RWPE2 (cell line): ENCODE measurements at regions not wholly inside any gene's neighbourhood (a gene's known extent, or its start where the extent isn't known, plus 50 kb on each side); places are given as distances from the start of the nearest gene placed in this dataset.
A peak's percentile ranks its signal among the peaks of the same experiment; 100 is the strongest.

Experiments used
- ATAC-seq: fragments of 200-7000 bp; cut with Tn5 transposase; 3 replicates; pipeline ENCODE4 v1.9.1; 2021; ENCODE audit warnings: low read depth
- DNase-seq: peaks from one replicate; pipeline ENCODE4 v3.0.0-alpha.2; 2020; ENCODE audit warnings: low spot score
- H3K27ac ChIP-seq: fragments of 450-650 bp; 2 replicates; pipeline ENCODE4 v1.5.1; 2017; ENCODE audit warnings: mild to moderate bottlenecking; ENCODE audit not compliant: poor library complexity, severe bottlenecking
- H3K27me3 ChIP-seq: fragments of 250-450 bp; sonication (Bioruptor Pico); 2 replicates; pipeline ENCODE4 v1.5.1; 2021; ENCODE audit warnings: mild to moderate bottlenecking, moderate library complexity; ENCODE audit not compliant: insufficient read depth, poor library complexity, severe bottlenecking
- H3K36me3 ChIP-seq: fragments of 250-450 bp; sonication (Bioruptor Pico); 2 replicates; pipeline ENCODE4 v1.5.1; 2020; ENCODE audit warnings: low read depth, mild to moderate bottlenecking, moderate library complexity
- H3K4me1 ChIP-seq: fragments of 250-450 bp; sonication (Bioruptor Pico); 2 replicates; pipeline ENCODE4 v1.5.1; 2021; ENCODE audit warnings: mild to moderate bottlenecking, moderate library complexity; ENCODE audit not compliant: insufficient read depth, poor library complexity, severe bottlenecking
- H3K4me3 ChIP-seq: fragments of 250-450 bp; sonication (Bioruptor Pico); 2 replicates; pipeline ENCODE4 v1.5.1; 2021; ENCODE audit warnings: mild to moderate bottlenecking, moderate library complexity; ENCODE audit not compliant: severe bottlenecking
- H3K9me3 ChIP-seq: fragments of 250-450 bp; sonication (Bioruptor Pico); 2 replicates; pipeline ENCODE4 v1.5.1; 2021; ENCODE audit warnings: mild to moderate bottlenecking, moderate library complexity; ENCODE audit not compliant: severe bottlenecking
- CTCF ChIP-seq: fragments of 450-650 bp; IDR thresholded peaks from one replicate; pipeline ENCODE4 v1.5.1; 2017; ENCODE audit warnings: mild to moderate bottlenecking, moderate library complexity; ENCODE audit not compliant: poor library complexity, severe bottlenecking

GRCh38 chr16:86831366-86831765 lies 253.0 kb downstream of the FOXL1 start:
- peak; percentile 23 for TF ChIP-seq CTCF
- no peak overlapping the region for H3K27ac ChIP-seq
- H3K36me3 ChIP-seq = no peaks in the 10 kb centered on the region
- H3K4me3 ChIP-seq = no peak overlapping the region
- peak; percentile 41 for DNase-seq
- H3K27me3 ChIP-seq = no peaks in the 10 kb centered on the region
- no peak for ATAC-seq
- H3K4me1 ChIP-seq = peaks cover 5% of the 10 kb centered on the region
- no peaks in the 10 kb centered on the region for H3K9me3 ChIP-seq

- no peak for TF ChIP-seq CTCF
- Histone ChIP-seq H3K4me3 (no peak overlapping the region), H3K27me3 (no peaks in the 10 kb centered on the region), H3K9me3 (no peaks in the 10 kb centered on the region), H3K4me1 (peaks cover 8% of the 10 kb centered on the region), H3K27ac (no peak overlapping the region), H3K36me3 (no peaks in the 10 kb centered on the region)
- ATAC-seq (no peak), DNase-seq (no peak)
Observed at GRCh38 chr16:86833136-86833535, 254.8 kb downstream of the FOXL1 start.

GRCh38 chr16:86834451-86835035 lies 256.2 kb downstream of the FOXL1 start:
- TF ChIP-seq CTCF = no peak
- Histone ChIP-seq H3K27me3 (no peaks in the 10 kb centered on the region), H3K36me3 (no peaks in the 10 kb centered on the region), H3K4me1 (peaks cover 8% of the 10 kb centered on the region), H3K9me3 (no peaks in the 10 kb centered on the region), H3K4me3 (no peak overlapping the region), H3K27ac (no peak overlapping the region)
- ATAC-seq (no peak; the same call in 2 of the 3 replicates), DNase-seq (no peak)

- Histone ChIP-seq H3K4me3 (no peak overlapping the region), H3K9me3 (no peaks in the 10 kb centered on the region), H3K36me3 (no peaks in the 10 kb centered on the region), H3K4me1 (peaks cover 8% of the 10 kb centered on the region), H3K27ac (peak overlapping the region; percentile 65), H3K27me3 (no peaks in the 10 kb centered on the region)
- DNase-seq = no peak
- no peak for ATAC-seq
- TF ChIP-seq CTCF = no peak
Observed at GRCh38 chr16:86835982-86836381, 257.6 kb downstream of the FOXL1 start.

- TF ChIP-seq CTCF = peak; percentile 35
- DNase-seq = no peak
- peak; percentile 83 for ATAC-seq
- Histone ChIP-seq H3K4me3 (no peak overlapping the region), H3K4me1 (peaks cover 8% of the 10 kb centered on the region), H3K36me3 (no peaks in the 10 kb centered on the region), H3K9me3 (no peaks in the 10 kb centered on the region), H3K27me3 (no peaks in the 10 kb centered on the region), H3K27ac (peak overlapping the region; percentile 65)
Observed at GRCh38 chr16:86836503-86837129, 258.3 kb downstream of the FOXL1 start.
